T-cell (primary cell): ENCODE measurements at regions not wholly inside any gene's neighbourhood (a gene's known extent, or its start where the extent isn't known, plus 50 kb on each side); places are given as distances from the start of the nearest gene placed in this dataset.
"Not testable (repeated sequence)": the region's sequence is repeated elsewhere in the genome, so short reads cannot be mapped to it uniquely, and the experiment has no call there.

Experiments used
- ATAC-seq, 4 experiments: fragments of 200-7000 bp in 3 of 4; fragments of 150-1000 bp in 1 of 4; cut with Tn5 transposase; replicated peaks in 1 of 4; 1 replicate in 3 of 4; 2 replicates in 1 of 4; pipeline ENCODE4 v1.10.0; 2021; ENCODE audit warnings: moderate library complexity in 3 of 4, mild to moderate bottlenecking in 2 of 4, moderate number of reproducible peaks in 1 of 4
- CTCF ChIA-PET, 2 donors: fragments of 300-600 bp; sonication (Branson Sonifier 250); formaldehyde crosslinking; loops; one replicate each; lab custom pipeline; 2022; ENCODE audit warnings: antibody characterized with exemption in 2 of 2; lab: Charles Lee
- POLR2A ChIA-PET, 2 donors: fragments of 300-600 bp; sonication (Branson Sonifier 250); formaldehyde crosslinking; loops; one replicate each; lab custom pipeline; 2022; ENCODE audit warnings: antibody characterized with exemption in 2 of 2; lab: Charles Lee
- DNase-seq, 35 experiments: peaks; one replicate each; pipeline versions ENCODE4 v3.0.0 to v3.0.0-alpha.2; 2013 to 2023
- H3K27ac ChIP-seq: one replicate; pipeline ENCODE4 v1.5.1; 2013; ENCODE audit warnings: low read length
- H3K27me3 ChIP-seq, 2 experiments: replicated peaks in 1 of 2; 1 replicate in 1 of 2; 2 replicates in 1 of 2; pipeline versions ENCODE4 v1.6.1 to v1.7.0; 2013; ENCODE audit warnings: low read length in 1 of 2, mixed read lengths in 1 of 2; ENCODE audit not compliant: control insufficient read depth in 2 of 2, insufficient read depth in 2 of 2; ENCODE audit errors: extremely low read depth in 1 of 2
- H3K36me3 ChIP-seq, 2 donors: 1 replicate in 1 of 2; 2 replicates in 1 of 2; pipeline versions ENCODE4 v1.6.1 to v1.7.0; 2013; ENCODE audit warnings: low read length in 1 of 2; ENCODE audit not compliant: control insufficient read depth in 2 of 2, insufficient read depth in 1 of 2; ENCODE audit errors: extremely low read depth in 1 of 2
- H3K4me1 ChIP-seq, 2 experiments: 1 replicate in 1 of 2; 2 replicates in 1 of 2; pipeline versions ENCODE4 v1.6.1 to v1.7.0; 2013; ENCODE audit warnings: low read length in 2 of 2, mixed read lengths in 1 of 2; ENCODE audit not compliant: insufficient read depth in 2 of 2, control insufficient read depth in 1 of 2; ENCODE audit errors: extremely low read depth in 1 of 2
- H3K4me3 ChIP-seq, 2 donors: 1 replicate in 1 of 2; 2 replicates in 1 of 2; pipeline versions ENCODE4 v1.5.1 to v1.7.0; 2013; ENCODE audit warnings: mild to moderate bottlenecking in 2 of 2, low read length in 1 of 2, moderate library complexity in 1 of 2; ENCODE audit not compliant: control insufficient read depth in 1 of 2; ENCODE audit errors: extremely low read depth in 1 of 2
- H3K9me3 ChIP-seq: 2 replicates; pipeline ENCODE4 v1.7.0; 2013
- H3K27ac Mint-ChIP-seq, 2 donors: one replicate each; pipeline ENCODE4 v1.8.0; 2020 to 2021; ENCODE audit warnings: mild to moderate bottlenecking in 2 of 2, mixed read lengths in 2 of 2
- H3K27me3 Mint-ChIP-seq, 2 donors: one replicate each; pipeline ENCODE4 v1.8.0; 2021 to 2022; ENCODE audit warnings: mixed read lengths in 2 of 2
- H3K36me3 Mint-ChIP-seq: one replicate; pipeline ENCODE4 v1.8.0; 2021; ENCODE audit warnings: mixed read lengths
- H3K4me1 Mint-ChIP-seq, 3 donors: one replicate each; pipeline ENCODE4 v1.8.0; 2020 to 2022; ENCODE audit warnings: mixed read lengths in 3 of 3, mild to moderate bottlenecking in 1 of 3
- H3K4me3 Mint-ChIP-seq, 3 donors: one replicate each; pipeline ENCODE4 v1.8.0; 2020 to 2022; ENCODE audit warnings: mild to moderate bottlenecking in 3 of 3, mixed read lengths in 3 of 3, moderate library complexity in 3 of 3
- H3K9me3 Mint-ChIP-seq, 3 donors: one replicate each; pipeline ENCODE4 v1.8.0; 2020 to 2022; ENCODE audit warnings: mixed read lengths in 3 of 3
- WGBS: methylation state at CpG from one replicate; pipeline ENCODE4 v1.1.5; 2013; ENCODE audit warnings: missing lambda C conversion rate; ENCODE audit not compliant: insufficient coverage; 5-methylcytosine and 5-hydroxymethylcytosine counted together

DNA sequence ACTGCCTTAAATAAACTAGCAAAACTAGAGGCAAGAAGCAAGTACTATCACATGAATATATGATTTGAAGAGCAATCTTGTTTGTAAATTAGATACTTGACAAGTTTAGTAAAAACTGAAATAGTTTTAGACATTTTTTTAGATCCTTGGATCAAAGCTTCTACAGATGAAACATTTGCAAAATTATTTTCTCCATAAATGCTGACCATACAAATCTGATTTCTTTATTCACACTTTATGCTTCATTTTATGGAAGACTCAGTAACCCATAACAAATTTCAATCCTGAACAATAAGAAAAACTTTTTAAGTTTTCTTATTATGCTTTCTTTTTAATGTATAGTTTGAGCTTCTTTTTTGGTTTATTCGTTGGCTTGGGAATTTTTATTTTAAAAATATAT lies 750.2 kb upstream of the SLITRK5 start:
- ChIA-PET POLR2A (no interaction called here), CTCF (no interaction called here)
- DNase-seq (no peak), ATAC-seq (no peak)
- Histone ChIP-seq H3K9me3 (no peaks in the 10 kb centered on the region), H3K27ac (no peak overlapping the region), H3K4me1 (no peaks in the 10 kb centered on the region), H3K36me3 (no peaks in the 10 kb centered on the region), H3K4me3 (no peak overlapping the region), H3K27me3 (no peaks in the 10 kb centered on the region)
- Mint-ChIP-seq H3K27ac (no peak overlapping the region), H3K4me3 (no peak overlapping the region), H3K36me3 (no peaks in the 10 kb centered on the region), H3K27me3 (no peaks in the 10 kb centered on the region), H3K4me1 (no peaks in the 10 kb centered on the region), H3K9me3 (peaks cover 0 to 30% (median 7%) of the 10 kb centered on the region in 3 donors)
- WGBS: no CpG with 5 or more reads among the region's 1 CpG

DNA sequence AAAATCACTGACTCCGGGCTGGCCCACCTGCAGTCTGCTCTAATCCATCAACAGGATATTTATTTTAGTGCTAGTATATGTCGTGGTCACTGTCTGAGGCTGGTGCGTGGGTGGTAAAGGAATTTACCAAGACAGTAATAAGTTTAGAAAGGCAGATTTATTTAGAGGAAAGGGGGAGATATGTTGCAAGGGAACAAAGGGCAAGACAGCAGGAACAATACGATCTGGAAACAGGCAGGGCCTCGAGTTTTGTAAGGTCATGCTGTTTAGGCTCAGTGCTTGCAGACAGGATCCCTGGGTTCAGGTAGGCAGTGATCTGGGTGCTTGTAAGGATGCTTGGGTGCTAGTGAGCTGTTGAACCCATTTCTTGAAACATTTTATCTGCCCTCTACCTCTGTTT lies 748.2 kb upstream of the SLITRK5 start:
- H3K27ac ChIP-seq: no peak overlapping the region
- Mint-ChIP-seq H3K27me3 (no peaks in the 10 kb centered on the region), H3K4me1 (no peaks in the 10 kb centered on the region), H3K27ac (no peak overlapping the region), H3K9me3 (peaks cover 2 to 21% (median 3%) of the 10 kb centered on the region in 3 donors), H3K4me3 (no peak overlapping the region), H3K36me3 (no peaks in the 10 kb centered on the region)
- ChIA-PET POLR2A (no interaction called here), CTCF (no interaction called here)
- DNase-seq: no peak
- ATAC-seq: no peak
- H3K27me3 ChIP-seq: no peaks in the 10 kb centered on the region
- WGBS: 60% methylated on average over 3 of the region's 5 CpGs
- H3K36me3 ChIP-seq: no peaks in the 10 kb centered on the region
- H3K4me1 ChIP-seq: no peaks in the 10 kb centered on the region
- H3K4me3 ChIP-seq: no peak overlapping the region
- no peaks in the 10 kb centered on the region for H3K9me3 ChIP-seq

DNA sequence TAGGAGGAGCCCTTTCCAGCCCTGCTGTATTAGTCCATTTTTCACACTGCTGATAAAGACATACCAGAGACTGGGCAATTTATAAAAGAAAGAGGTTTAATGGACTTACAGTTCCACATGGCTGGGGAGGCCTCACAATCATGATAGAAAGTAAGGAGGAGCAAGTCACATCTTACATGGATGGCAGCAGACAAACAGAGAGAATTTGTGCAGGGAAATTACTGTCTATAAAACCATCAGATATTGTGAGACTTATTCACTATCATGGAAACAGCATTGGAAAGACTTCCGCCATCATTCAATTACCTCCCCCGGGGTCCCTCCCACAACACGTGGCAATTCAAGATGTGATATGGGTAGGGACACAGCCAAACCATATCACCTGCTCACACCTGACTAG lies 744.3 kb upstream of the SLITRK5 start:
- H3K4me1 ChIP-seq, H3K27ac Mint-ChIP-seq, H3K4me3 Mint-ChIP-seq, H3K36me3 ChIP-seq, POLR2A ChIA-PET, H3K27ac ChIP-seq, H3K4me3 ChIP-seq, H3K9me3 ChIP-seq, DNase-seq, H3K4me1 Mint-ChIP-seq, ATAC-seq, H3K27me3 ChIP-seq, H3K27me3 Mint-ChIP-seq, CTCF ChIA-PET, H3K36me3 Mint-ChIP-seq: not testable (repeated sequence)
- WGBS: no CpG with 5 or more reads among the region's 3 CpGs
- H3K9me3 Mint-ChIP-seq: peaks cover 2 to 16% (median 3%) of the 10 kb centered on the region in 3 donors

DNA sequence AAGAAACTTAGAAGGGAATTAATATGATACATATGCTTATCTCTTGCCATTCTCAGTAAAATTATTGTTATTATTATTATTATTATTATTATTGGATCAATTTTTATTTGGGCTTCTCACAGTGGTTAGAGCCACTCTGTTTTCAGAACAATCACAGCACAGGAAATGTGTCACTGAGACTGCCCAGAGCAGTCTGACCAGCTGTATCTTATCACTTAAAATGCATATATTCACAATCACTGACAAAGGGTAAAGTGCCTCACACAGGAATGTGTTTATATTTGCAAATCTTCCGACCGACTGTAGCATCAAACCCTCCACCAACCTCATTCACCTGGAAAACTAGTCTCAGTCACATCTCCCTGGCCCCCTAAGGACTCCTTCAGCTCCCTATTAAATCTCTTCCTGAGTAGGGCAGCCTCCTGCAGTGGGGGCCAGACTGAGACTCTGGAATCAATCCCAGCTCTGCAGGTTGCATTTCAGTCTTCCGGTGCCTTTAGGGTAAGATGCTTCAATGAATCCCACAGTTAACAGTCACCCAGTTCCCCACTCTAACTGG lies 738.3 kb upstream of the SLITRK5 start:
- Mint-ChIP-seq H3K4me1 (no peaks in the 10 kb centered on the region), H3K27me3 (no peaks in the 10 kb centered on the region), H3K9me3 (peaks cover 0 to 12% (median 4%) of the 10 kb centered on the region in 3 donors), H3K27ac (no peak overlapping the region), H3K4me3 (no peak overlapping the region), H3K36me3 (no peaks in the 10 kb centered on the region)
- Histone ChIP-seq H3K4me1 (no peaks in the 10 kb centered on the region), H3K27ac (no peak overlapping the region), H3K36me3 (no peaks in the 10 kb centered on the region), H3K4me3 (no peak overlapping the region), H3K9me3 (no peaks in the 10 kb centered on the region), H3K27me3 (no peaks in the 10 kb centered on the region)
- CTCF ChIA-PET: no interaction called here
- POLR2A ChIA-PET: no interaction called here
- ATAC-seq (no peak), DNase-seq (no peak)
- WGBS: 94% methylated on average over 3 of the region's 3 CpGs

DNA sequence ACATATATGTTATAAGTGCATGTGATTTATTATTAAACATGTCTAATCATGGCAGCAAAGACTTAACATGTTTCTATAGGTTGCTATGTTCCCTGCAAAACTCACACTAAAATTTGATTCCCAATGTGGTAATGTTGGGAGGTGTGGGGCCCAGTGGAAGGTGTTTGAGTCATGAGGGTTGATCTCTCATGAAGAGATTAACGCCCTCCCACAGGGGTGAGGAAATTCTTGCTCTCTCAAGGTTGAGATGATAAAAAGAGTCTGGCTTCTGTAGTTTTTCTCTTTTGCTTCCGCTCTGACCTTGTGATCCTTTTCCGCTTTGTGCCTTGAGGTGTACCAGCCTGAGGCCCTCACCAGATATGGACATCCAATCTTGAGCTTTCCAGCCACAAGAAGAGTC lies 737.5 kb upstream of the SLITRK5 start:
- Mint-ChIP-seq H3K4me3 (no peak overlapping the region), H3K27me3 (no peaks in the 10 kb centered on the region), H3K27ac (no peak overlapping the region), H3K4me1 (no peaks in the 10 kb centered on the region), H3K36me3 (no peaks in the 10 kb centered on the region), H3K9me3 (peaks cover 0 to 11% (median 4%) of the 10 kb centered on the region in 3 donors)
- ChIA-PET CTCF (no interaction called here), POLR2A (no interaction called here)
- Histone ChIP-seq H3K36me3 (no peaks in the 10 kb centered on the region), H3K4me3 (no peak overlapping the region), H3K9me3 (no peaks in the 10 kb centered on the region), H3K27me3 (no peaks in the 10 kb centered on the region), H3K4me1 (no peaks in the 10 kb centered on the region), H3K27ac (no peak overlapping the region)
- ATAC-seq (no peak), DNase-seq (no peak)
- WGBS: 100% methylated on average over 1 of the region's 3 CpGs

DNA sequence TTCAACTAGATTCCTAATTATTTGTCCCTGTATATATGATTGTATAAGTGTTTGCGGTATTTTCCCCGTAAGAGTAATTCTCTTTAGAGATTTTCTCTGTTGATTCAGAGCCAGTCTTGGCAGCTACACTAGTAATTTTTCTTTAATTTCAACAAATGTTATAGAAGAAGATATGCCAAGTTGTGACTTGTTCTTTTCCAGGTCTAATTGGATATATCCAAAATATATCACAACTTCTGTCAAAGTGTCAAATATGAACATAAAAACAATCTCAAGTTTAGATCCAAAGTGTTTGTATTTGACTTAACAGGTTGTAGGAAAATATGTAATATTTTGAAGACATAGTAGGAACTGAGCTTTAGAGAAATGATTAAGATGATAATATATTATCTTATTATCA lies 733.9 kb upstream of the SLITRK5 start:
- CTCF ChIA-PET: no interaction called here
- Mint-ChIP-seq H3K4me1 (no peaks in the 10 kb centered on the region), H3K4me3 (no peak overlapping the region), H3K27me3 (no peaks in the 10 kb centered on the region), H3K36me3 (no peaks in the 10 kb centered on the region), H3K9me3 (peaks cover 4 to 25% (median 4%) of the 10 kb centered on the region in 3 donors), H3K27ac (no peak overlapping the region)
- ATAC-seq (no peak), DNase-seq (no peak)
- Histone ChIP-seq H3K36me3 (no peaks in the 10 kb centered on the region), H3K9me3 (no peaks in the 10 kb centered on the region), H3K27ac (no peak overlapping the region), H3K4me3 (no peak overlapping the region), H3K27me3 (no peaks in the 10 kb centered on the region), H3K4me1 (no peaks in the 10 kb centered on the region)
- POLR2A ChIA-PET: no interaction called here
- no CpG with 5 or more reads among the region's 2 CpGs for WGBS

DNA sequence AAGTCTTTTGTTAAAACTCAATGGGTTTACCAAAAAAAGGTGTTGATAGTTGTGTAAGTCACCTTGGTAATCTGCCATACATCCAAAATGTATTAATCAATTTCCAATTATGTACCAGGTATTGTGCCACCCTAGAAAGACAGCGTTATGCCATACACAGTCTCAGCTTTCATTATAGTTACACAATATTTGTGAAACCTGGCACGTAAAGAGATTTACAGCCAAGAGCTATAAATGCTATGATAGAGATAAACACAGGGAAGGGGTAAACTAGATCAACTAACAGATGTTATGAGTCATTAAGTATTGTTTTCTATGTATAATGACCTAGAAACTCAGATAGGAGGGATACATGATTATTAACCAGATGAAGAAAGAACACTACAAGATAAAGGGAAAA lies 725.6 kb upstream of the SLITRK5 start:
- ChIA-PET POLR2A (no interaction called here), CTCF (no interaction called here)
- Histone ChIP-seq H3K9me3 (no peaks in the 10 kb centered on the region), H3K36me3 (no peaks in the 10 kb centered on the region), H3K4me3 (no peak overlapping the region), H3K4me1 (no peaks in the 10 kb centered on the region), H3K27ac (no peak overlapping the region), H3K27me3 (no peaks in the 10 kb centered on the region)
- Mint-ChIP-seq H3K36me3 (no peaks in the 10 kb centered on the region), H3K27me3 (no peaks in the 10 kb centered on the region), H3K27ac (no peak overlapping the region), H3K9me3 (peaks cover 1 to 20% (median 4%) of the 10 kb centered on the region in 3 donors), H3K4me1 (no peaks in the 10 kb centered on the region), H3K4me3 (no peak overlapping the region)
- no peak for ATAC-seq
- no CpG with 5 or more reads among the region's 2 CpGs for WGBS
- no peak for DNase-seq
